ENCODE measurements at regions not wholly inside any gene's neighbourhood (a gene's known extent, or its start where the extent isn't known, plus 50 kb on each side); places are given as distances from the start of the nearest gene placed in this dataset.
A peak's percentile ranks its signal among the peaks of the same experiment; 100 is the strongest.
"Not testable (repeated sequence)": the region's sequence is repeated elsewhere in the genome, so short reads cannot be mapped to it uniquely, and the experiment has no call there.

DNA sequence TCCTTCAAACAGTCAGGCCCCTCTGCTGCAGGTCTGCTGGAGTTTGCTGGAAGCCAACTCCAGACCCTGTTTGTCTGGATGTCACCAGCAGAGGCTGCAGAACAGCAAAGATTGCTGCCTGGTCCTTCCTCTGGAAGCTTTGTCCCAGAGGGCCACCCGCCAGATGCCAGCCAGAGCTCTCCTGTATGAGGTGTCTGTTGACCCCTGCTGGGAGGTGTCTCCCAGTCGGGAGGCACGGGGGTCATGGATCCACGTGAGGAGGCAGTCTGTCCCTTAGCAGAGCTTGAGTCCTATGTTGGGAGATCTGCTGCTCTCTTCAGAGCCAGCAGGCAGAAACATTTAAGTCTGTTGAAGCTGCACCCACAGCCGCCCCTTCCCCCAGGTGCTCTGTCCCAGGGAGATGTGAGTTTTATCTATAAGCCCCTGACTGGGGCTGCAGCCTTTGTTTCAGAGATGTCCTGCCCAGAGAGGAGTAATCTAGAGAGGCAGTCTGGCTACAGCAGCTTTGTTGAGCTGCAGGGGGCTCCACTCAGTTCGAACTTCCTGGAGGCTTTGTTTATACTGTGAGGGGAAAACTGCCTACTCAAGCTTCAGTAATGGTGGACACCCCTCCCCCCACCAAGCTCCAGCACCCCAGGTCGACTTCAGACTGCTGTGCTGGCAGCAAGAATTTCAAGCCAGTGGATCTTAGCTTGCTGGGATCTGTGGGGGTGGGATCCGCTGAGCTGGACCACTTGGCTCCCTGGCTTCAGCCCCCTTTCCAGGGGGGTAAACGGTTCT is 72.1 kb downstream of the OGFRL1 start:
- in situ Hi-C loops (cut with MboI; ENCODE audit: low pct_unique_long_range_greater_than_20kb, low sequenced_read_pairs); DNase-seq: not testable (repeated sequence)

DNA sequence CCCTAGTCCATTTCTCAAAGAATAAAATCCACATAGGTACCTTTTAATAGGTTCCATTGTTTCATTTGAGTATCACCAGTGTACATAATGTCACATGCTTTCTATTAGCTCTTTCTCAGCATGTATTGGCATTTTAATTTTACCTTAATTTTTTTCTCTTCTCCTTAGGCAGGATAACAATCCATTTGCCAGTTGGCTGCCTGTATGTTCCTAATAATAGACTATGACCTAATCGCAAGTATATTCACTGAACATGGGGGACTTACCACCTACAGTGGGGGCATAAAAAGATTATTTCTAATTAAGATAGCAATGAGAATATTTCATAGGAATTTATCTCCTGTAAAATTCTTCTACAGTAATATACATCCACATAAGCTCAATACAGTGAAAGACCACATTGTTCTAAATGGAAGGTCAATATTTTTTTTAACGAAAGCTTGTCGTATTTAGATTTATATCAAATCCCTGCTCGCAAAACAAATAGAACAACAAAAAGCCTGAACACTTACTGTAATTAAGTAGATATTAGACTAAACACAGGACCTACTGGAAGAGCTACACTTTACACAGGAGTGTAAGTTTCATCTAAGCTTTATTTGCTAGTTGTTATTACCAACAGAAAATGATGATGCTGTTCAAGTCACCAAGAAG is 76.4 kb downstream of the OGFRL1 start:
- DNase-seq: no peak
- in situ Hi-C loops (cut with MboI; ENCODE audit: low pct_unique_long_range_greater_than_20kb, low sequenced_read_pairs): no loop called here

DNA sequence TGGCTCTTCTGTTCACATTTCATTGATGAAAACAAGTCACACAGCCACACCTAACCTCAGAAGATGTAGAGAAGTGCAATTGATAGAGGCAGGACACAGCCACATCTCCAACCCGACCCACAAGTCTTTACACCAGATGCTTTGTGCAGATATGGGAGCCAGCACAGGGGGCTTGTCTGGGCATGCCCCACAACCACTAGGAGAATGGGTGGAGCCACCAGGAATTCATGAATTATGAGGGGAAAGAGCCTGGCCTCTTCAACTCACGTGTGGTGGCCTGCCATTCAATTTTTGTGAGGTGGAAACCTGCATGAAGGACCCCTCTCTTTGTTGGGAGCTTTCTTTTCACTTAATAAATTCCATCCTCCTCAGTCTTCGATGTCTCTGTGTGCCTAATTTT is 79.1 kb downstream of the OGFRL1 start:
- peak; percentile 61 for DNase-seq
- in situ Hi-C loops (cut with MboI; ENCODE audit: low pct_unique_long_range_greater_than_20kb, low sequenced_read_pairs): no loop called here

GRCh38 chr6:71368284-71368683 is 79.7 kb downstream of the OGFRL1 start:
- no peak for DNase-seq
- in situ Hi-C loops (cut with MboI; ENCODE audit: low pct_unique_long_range_greater_than_20kb, low sequenced_read_pairs): no loop called here

- in situ Hi-C loops (cut with MboI; ENCODE audit: low pct_unique_long_range_greater_than_20kb, low sequenced_read_pairs): no loop called here
These were observed 82.9 kb downstream of the OGFRL1 start for GRCh38 chr6:71371559-71371958.

GRCh38 chr6:71373943-71374342 is 85.3 kb downstream of the OGFRL1 start:
- in situ Hi-C loops (cut with MboI; ENCODE audit: low pct_unique_long_range_greater_than_20kb, low sequenced_read_pairs): no loop called here
- no peak for DNase-seq

More at GRCh38 chr6:71371559-71371958, 82.9 kb downstream of the OGFRL1 start:
- no peak for DNase-seq

- in situ Hi-C loops (cut with MboI; ENCODE audit: low pct_unique_long_range_greater_than_20kb, low sequenced_read_pairs): no loop called here
- DNase-seq: no peak
These were observed 87.1 kb downstream of the OGFRL1 start for GRCh38 chr6:71375676-71376075.

- in situ Hi-C loops (cut with MboI; ENCODE audit: low pct_unique_long_range_greater_than_20kb, low sequenced_read_pairs): no loop called here
- DNase-seq: no peak
These were observed 88.2 kb downstream of the OGFRL1 start for GRCh38 chr6:71376830-71377229.

DNA sequence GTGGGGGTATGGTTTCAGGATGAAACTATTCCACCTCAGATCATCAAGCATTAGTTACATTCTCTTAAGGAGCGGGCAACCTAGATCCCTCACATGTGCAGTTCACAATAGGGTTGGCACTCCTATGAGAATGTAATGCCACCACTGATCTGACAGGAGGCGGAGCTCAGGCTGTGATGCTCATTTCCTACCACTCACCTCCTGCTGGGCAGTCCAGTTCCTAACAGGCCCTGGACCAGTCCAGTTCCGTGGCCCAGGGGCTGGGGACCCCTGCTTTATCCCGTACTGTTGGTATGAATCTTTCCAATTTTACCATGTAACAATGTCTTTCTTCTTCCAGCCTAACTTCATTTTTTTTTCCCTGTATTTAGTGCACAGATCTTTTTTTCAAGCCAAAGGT is 94.9 kb downstream of the OGFRL1 start:
- no peak for DNase-seq
- in situ Hi-C loops (cut with MboI; ENCODE audit: low pct_unique_long_range_greater_than_20kb, low sequenced_read_pairs): no loop called here

DNA sequence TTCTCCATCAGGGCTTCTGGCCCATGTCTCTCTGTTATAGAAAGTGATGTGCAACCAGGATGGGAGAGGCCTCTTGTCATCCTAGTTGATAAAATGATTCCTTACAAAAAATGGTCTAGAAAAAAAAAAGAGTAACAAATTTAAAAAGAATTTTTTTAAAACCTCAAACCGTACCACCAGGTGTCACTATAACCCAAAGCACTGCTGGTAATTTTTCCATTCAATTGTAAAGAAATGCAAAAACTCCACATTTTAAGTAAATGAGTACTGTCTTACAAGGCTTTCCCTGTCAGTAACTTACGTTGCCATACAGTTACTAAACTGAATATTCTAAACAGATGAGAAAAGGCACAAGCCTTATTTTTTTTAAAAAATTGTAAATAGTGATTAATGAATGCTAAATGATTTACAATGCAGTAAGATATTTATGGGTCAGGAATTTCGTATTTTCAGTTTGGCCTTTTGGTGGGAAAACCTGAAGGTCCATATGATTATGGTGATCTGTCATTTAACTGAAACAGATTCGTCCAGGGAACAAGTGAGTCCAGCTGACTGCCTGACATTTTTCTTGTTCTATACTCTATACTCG is 95.4 kb downstream of the OGFRL1 start:
- peak; percentile 52 for DNase-seq
- in situ Hi-C loops (cut with MboI; ENCODE audit: low pct_unique_long_range_greater_than_20kb, low sequenced_read_pairs): no loop called here

DNA sequence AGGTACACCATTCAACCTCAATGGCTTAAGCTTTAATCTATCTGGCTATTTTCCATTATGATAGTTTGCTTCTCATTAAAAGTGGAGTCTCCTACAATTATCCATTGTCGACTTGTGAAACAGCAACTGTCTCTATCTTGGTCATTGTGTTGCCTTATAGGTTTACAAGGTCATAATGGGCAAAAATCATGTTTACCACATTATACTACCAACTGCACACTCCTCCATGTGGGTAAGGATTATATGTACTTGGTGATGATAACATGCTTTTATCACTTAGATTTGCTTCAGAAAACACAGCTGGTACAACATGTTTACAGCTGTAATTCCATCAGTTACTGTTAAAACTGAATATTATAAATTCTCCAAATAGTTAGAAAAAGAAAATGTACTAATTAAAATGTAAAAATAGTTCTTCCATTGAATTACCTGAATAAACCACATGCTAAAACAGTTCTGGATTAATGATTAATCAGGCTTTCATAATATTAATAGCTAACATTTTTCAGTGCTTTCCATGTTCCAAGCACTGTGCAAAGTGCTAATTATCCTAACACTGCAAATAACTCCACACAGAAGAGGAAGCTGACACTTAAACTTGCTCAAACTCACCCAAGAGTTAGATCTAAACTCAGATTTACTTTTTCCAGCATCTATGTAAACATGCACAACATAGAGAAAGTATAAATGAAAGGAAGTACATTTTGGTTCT is 96.7 kb downstream of the OGFRL1 start:
- in situ Hi-C loops (cut with MboI; ENCODE audit: low pct_unique_long_range_greater_than_20kb, low sequenced_read_pairs): no loop called here
- no peak for DNase-seq

DNA sequence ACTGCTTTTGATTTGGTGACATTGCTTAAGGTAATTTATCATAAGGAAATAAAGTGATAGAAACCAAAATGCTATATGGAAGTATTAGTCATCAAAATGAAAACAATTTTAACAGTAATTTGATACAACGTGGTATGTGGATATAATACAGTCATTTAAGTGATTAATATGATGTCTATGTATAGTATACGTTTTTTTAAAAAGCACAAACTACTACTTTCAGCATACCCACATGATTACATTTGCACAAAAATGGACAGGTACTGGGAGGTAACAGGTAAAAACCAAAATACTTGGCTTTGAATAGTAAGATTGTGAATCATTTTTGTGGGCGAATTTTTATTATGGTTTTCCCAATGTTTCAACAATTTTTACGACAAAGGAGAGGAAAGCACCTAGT is 97.6 kb downstream of the OGFRL1 start:
- in situ Hi-C loops (cut with MboI; ENCODE audit: low pct_unique_long_range_greater_than_20kb, low sequenced_read_pairs): no loop called here
- DNase-seq: no peak

DNA sequence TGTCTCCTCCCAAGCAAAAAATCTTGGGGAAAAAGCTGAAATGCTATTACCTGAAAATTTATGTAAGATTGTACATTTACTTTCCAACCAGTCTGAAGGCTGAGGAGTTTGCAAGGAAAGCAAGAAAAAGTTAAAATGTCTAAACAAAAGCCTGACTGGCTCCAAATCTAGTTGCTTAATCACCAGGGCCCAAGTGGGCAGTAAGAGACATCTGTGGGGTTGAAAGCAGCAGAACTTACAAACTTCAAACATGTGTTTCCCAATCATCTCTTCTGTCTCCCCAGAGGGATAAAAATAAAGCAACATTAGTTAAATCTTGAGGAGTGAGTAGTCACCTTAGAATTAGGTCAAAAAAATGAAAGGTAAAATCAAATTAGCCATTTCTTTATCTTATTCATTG is 98.6 kb downstream of the OGFRL1 start:
- DNase-seq: no peak
- in situ Hi-C loops (cut with MboI; ENCODE audit: low pct_unique_long_range_greater_than_20kb, low sequenced_read_pairs): no loop called here

GRCh38 chr6:71388068-71388744 is 99.6 kb downstream of the OGFRL1 start:
- DNase-seq: no peak
- in situ Hi-C loops (cut with MboI; ENCODE audit: low pct_unique_long_range_greater_than_20kb, low sequenced_read_pairs): no loop called here

DNA sequence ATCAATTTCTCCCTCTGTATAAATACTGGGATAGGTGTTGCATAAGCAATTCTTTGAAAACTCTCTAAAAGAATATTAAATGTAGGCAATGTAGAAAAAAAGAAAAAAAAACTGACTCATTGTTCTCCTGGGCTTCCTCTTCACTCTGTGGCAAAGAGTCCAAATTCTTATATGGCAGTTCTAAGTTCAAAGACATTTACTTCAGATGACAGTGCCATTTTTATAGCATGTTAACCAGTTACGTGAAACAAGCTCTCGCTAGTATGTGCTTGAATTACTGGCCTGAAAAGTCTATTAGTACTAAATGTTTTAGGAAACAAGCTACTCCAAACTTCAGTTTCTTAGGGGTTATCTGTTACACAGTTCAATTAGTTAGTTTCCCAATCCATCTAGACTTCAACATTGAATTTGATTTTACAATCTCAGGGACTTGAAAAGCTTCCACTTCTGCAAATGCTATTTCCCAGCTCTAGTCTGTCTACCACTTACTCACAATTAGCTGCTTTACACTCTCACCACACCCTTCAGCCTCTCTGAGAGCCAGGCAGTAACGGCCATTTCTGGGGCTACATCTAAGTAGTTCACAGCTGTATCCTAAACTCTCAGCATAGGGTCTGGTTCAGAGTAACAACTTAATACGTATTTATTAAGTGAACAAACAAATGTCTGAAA is 100.4 kb downstream of the OGFRL1 start:
- in situ Hi-C loops (cut with MboI; ENCODE audit: low pct_unique_long_range_greater_than_20kb, low sequenced_read_pairs): no loop called here
- DNase-seq: no peak

- in situ Hi-C loops (cut with MboI; ENCODE audit: low pct_unique_long_range_greater_than_20kb, low sequenced_read_pairs): no loop called here
- no peak for DNase-seq
These were observed 102.5 kb downstream of the OGFRL1 start for GRCh38 chr6:71391126-71391525.

GRCh38 chr6:71392276-71392675 is 103.7 kb downstream of the OGFRL1 start:
- no peak for DNase-seq
- in situ Hi-C loops (cut with MboI; ENCODE audit: low pct_unique_long_range_greater_than_20kb, low sequenced_read_pairs): no loop called here

- DNase-seq: no peak
- in situ Hi-C loops (cut with MboI; ENCODE audit: low pct_unique_long_range_greater_than_20kb, low sequenced_read_pairs): no loop called here
These were observed 104.9 kb downstream of the OGFRL1 start for GRCh38 chr6:71393471-71393870.

DNA sequence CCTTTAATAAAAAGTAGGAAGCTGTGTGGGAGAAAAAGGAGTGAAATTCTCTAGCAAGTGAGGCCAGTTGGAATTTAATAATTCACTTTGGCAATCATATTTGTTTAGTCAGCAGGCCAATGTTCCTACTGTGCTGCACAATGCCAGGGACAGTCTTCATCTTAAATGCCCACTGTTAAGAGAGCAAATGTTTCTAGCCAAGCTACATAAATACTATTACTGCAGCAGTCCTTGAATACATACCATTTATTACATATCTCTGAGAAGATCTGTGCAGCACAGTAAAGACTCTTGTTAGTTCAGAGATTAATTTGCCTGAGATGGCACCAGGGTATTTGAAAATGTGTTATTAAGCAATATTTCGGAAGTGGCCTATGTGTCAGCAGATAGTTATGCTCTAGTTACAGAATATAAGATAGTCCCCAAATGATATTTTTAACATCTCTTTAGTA is 105.4 kb downstream of the OGFRL1 start:
- no peak for DNase-seq
- in situ Hi-C loops (cut with MboI; ENCODE audit: low pct_unique_long_range_greater_than_20kb, low sequenced_read_pairs): no loop called here

Measured in KBM-7 (cell line).